Prostate gland (tissue), 2 donors: ENCODE measurements at regions not wholly inside any gene's neighbourhood (a gene's known extent, or its start where the extent isn't known, plus 50 kb on each side); places are given as distances from the start of the nearest gene placed in this dataset.
"Not testable (repeated sequence)": the region's sequence is repeated elsewhere in the genome, so short reads cannot be mapped to it uniquely, and the experiment has no call there.

Source experiments
- DNase-seq: peaks from one replicate; pipeline ENCODE4 v3.0.0-alpha.2; 2019; ENCODE audit warnings: low spot score
- H3K27ac ChIP-seq, 2 donors: fragments of 200-600 bp; sonication (generic); 2 replicates each; pipeline ENCODE4 v1.5.1; 2017 to 2019
- H3K27me3 ChIP-seq: fragments of 200-600 bp; sonication (generic); replicated peaks from 2 replicates; pipeline ENCODE4 v1.5.1; 2019; ENCODE audit not compliant: insufficient read depth
- H3K36me3 ChIP-seq, 2 donors: fragments of 200-600 bp; sonication (generic); 1 replicate in 1 of 2; 2 replicates in 1 of 2; pipeline versions ENCODE4 v1.5.1 to v1.8.1; 2017 to 2019
- H3K4me1 ChIP-seq: fragments of 200-600 bp; sonication (generic); replicated peaks from 2 replicates; pipeline ENCODE4 v1.5.1; 2019
- H3K4me3 ChIP-seq, 2 donors: fragments of 200-600 bp; sonication (generic); 2 replicates each; pipeline ENCODE4 v1.5.1; 2017 to 2019
- H3K9me3 ChIP-seq: fragments of 200-600 bp; sonication (generic); 2 replicates; pipeline ENCODE4 v1.5.1; 2017
- CTCF ChIP-seq, 4 experiments: fragments of 200-600 bp in 2 of 4; fragments of 450-650 bp in 2 of 4; sonication (generic) in 2 of 4; IDR thresholded peaks; 1 replicate in 3 of 4; 2 replicates in 1 of 4; pipeline ENCODE4 v1.5.1; 2016 to 2019; ENCODE audit warnings: antibody characterized with exemption in 4 of 4, mild to moderate bottlenecking in 2 of 4, moderate library complexity in 2 of 4
- POLR2A ChIP-seq: fragments of 450-650 bp; IDR thresholded peaks from one replicate; pipeline ENCODE4 v1.6.1; 2016; ENCODE audit warnings: antibody characterized with exemption, mild to moderate bottlenecking
- POLR2AphosphoS5 ChIP-seq: sonication (generic); formaldehyde crosslinking; IDR thresholded peaks from one replicate; pipeline ENCODE4 v1.6.1; 2017; ENCODE audit warnings: antibody characterized with exemption
- WGBS: methylation state at CpG from one replicate; pipeline ENCODE4 v1.1.5; 2018; 5-methylcytosine and 5-hydroxymethylcytosine counted together
- intact Hi-C: fragments of 100-400 bp; cut with DNase I; formaldehyde crosslinking; loops from one replicate; pipeline ENCODE4 v1.14.2; 2022

GRCh38 chr10:94112321-94112720 lies 118.6 kb downstream of the PLCE1 start:
- no peak overlapping the region for H3K27ac ChIP-seq
- TF ChIP-seq POLR2AphosphoS5: no peak
- TF ChIP-seq POLR2A: no peak
- no peak for TF ChIP-seq CTCF (IDR thresholded peaks at IDR 0.05)

GRCh38 chr10:94115725-94116124 lies 122.0 kb downstream of the PLCE1 start:
- Histone ChIP-seq H3K4me3 (no peak overlapping the region), H3K36me3 (no peaks in the 10 kb centered on the region), H3K27ac (no peak overlapping the region), H3K9me3 (no peaks in the 10 kb centered on the region), H3K27me3 (no peaks in the 10 kb centered on the region), H3K4me1 (no peaks in the 10 kb centered on the region)
- intact Hi-C loops: no loop called here
- TF ChIP-seq POLR2AphosphoS5 (no peak), POLR2A (no peak), CTCF (IDR thresholded peaks at IDR 0.05) (no peak)
- WGBS: 87% methylated on average over 4 of the region's 4 CpGs
- no peak for DNase-seq

More at GRCh38 chr10:94112321-94112720, 118.6 kb downstream of the PLCE1 start:
- H3K36me3 ChIP-seq: no peaks in the 10 kb centered on the region
- no peak for DNase-seq
- intact Hi-C loops: no loop called here
- no peaks in the 10 kb centered on the region for H3K27me3 ChIP-seq
- no peaks in the 10 kb centered on the region for H3K9me3 ChIP-seq
- no peak overlapping the region for H3K4me3 ChIP-seq
- no peaks in the 10 kb centered on the region for H3K4me1 ChIP-seq
- WGBS: 60% methylated on average over 2 of the region's 2 CpGs

GRCh38 chr10:94116848-94117247 lies 123.1 kb downstream of the PLCE1 start:
- no peaks in the 10 kb centered on the region for H3K27me3 ChIP-seq
- H3K36me3 ChIP-seq: no peaks in the 10 kb centered on the region
- H3K4me3 ChIP-seq: no peak overlapping the region
- H3K9me3 ChIP-seq: no peaks in the 10 kb centered on the region
- no peak for DNase-seq
- intact Hi-C loops: no loop called here
- H3K4me1 ChIP-seq: no peaks in the 10 kb centered on the region
- H3K27ac ChIP-seq: no peak overlapping the region
- WGBS: 88% methylated on average over 1 of the region's 1 CpG
- TF ChIP-seq POLR2A (no peak), POLR2AphosphoS5 (no peak), CTCF (IDR thresholded peaks at IDR 0.05) (no peak)

- Histone ChIP-seq H3K9me3 (no peaks in the 10 kb centered on the region), H3K4me3 (no peak overlapping the region), H3K27me3 (no peaks in the 10 kb centered on the region), H3K27ac (no peak overlapping the region), H3K4me1 (no peaks in the 10 kb centered on the region), H3K36me3 (no peaks in the 10 kb centered on the region)
- no peak for TF ChIP-seq CTCF (IDR thresholded peaks at IDR 0.05)
- no peak for TF ChIP-seq POLR2AphosphoS5
- no peak for TF ChIP-seq POLR2A
- intact Hi-C loops: no loop called here
- DNase-seq: no peak
- WGBS: 85% methylated on average over 2 of the region's 2 CpGs
Measured at GRCh38 chr10:94122211-94122610, 128.5 kb downstream of the PLCE1 start.

- intact Hi-C loops: no loop called here
- no peaks in the 10 kb centered on the region for H3K36me3 ChIP-seq
- H3K9me3 ChIP-seq: no peaks in the 10 kb centered on the region
- TF ChIP-seq POLR2A: no peak
- TF ChIP-seq POLR2AphosphoS5: no peak
- TF ChIP-seq CTCF (IDR thresholded peaks at IDR 0.05): no peak
- H3K27me3 ChIP-seq: no peaks in the 10 kb centered on the region
- WGBS: 36% methylated on average over 9 of the region's 9 CpGs
- no peak overlapping the region for H3K27ac ChIP-seq
- no peak overlapping the region for H3K4me3 ChIP-seq
- no peaks in the 10 kb centered on the region for H3K4me1 ChIP-seq
- no peak for DNase-seq
Measured at GRCh38 chr10:94123258-94123995, 129.7 kb downstream of the PLCE1 start.

- intact Hi-C loops, H3K36me3 ChIP-seq, H3K4me1 ChIP-seq, H3K9me3 ChIP-seq, H3K27ac ChIP-seq, DNase-seq, H3K4me3 ChIP-seq, H3K27me3 ChIP-seq: not testable (repeated sequence)
- 81% methylated on average over 2 of the region's 2 CpGs for WGBS
Measured at GRCh38 chr10:94124147-94124546, 130.4 kb downstream of the PLCE1 start.

- DNase-seq, H3K4me3 ChIP-seq, intact Hi-C loops, H3K9me3 ChIP-seq, H3K4me1 ChIP-seq, H3K27ac ChIP-seq, H3K36me3 ChIP-seq, H3K27me3 ChIP-seq: not testable (repeated sequence)
- 93% methylated on average over 8 of the region's 8 CpGs for WGBS
Measured at GRCh38 chr10:94125268-94125667, 131.5 kb downstream of the PLCE1 start.
